Body of pancreas (tissue), 4 donors: ENCODE measurements at regions not wholly inside any gene's neighbourhood (a gene's known extent, or its start where the extent isn't known, plus 50 kb on each side); places are given as distances from the start of the nearest gene placed in this dataset.

ENCODE experiments used
- ATAC-seq: fragments of 150-250 bp; one replicate; pipeline ENCODE4 v1.9.1; 2016
- DNase-seq, 4 donors: peaks; one replicate each; pipeline ENCODE4 v3.0.0-alpha.2; 2019
- H3K27ac ChIP-seq, 4 donors: fragments of 200-600 bp; sonication (generic); 1 replicate in 3 of 4; 2 replicates in 1 of 4; pipeline versions ENCODE4 v1.5.1 to v1.6.1; 2016 to 2019; ENCODE audit warnings: mild to moderate bottlenecking in 1 of 4, mixed read lengths in 1 of 4, moderate library complexity in 1 of 4
- H3K27me3 ChIP-seq, 2 donors: fragments of 200-600 bp; sonication (generic); one replicate each; pipeline ENCODE4 v1.6.0; 2016; ENCODE audit warnings: mild to moderate bottlenecking in 1 of 2
- H3K36me3 ChIP-seq, 2 donors: fragments of 200-600 bp; sonication (generic); replicated peaks in 1 of 2; 2 replicates each; pipeline ENCODE4 v1.5.1; 2016; ENCODE audit warnings: low read depth in 2 of 2; ENCODE audit not compliant: insufficient read depth in 1 of 2
- H3K4me1 ChIP-seq: fragments of 200-600 bp; sonication (generic); one replicate; pipeline ENCODE4 v1.6.0; 2016
- H3K4me3 ChIP-seq, 2 donors: fragments of 200-600 bp; sonication (generic); 1 replicate in 1 of 2; 2 replicates in 1 of 2; pipeline ENCODE4 v1.5.1; 2016 to 2019
- H3K9me3 ChIP-seq, 3 donors: fragments of 200-600 bp; sonication (generic); 1 replicate in 2 of 3; 2 replicates in 1 of 3; pipeline ENCODE4 v1.5.1; 2016
- POLR2A ChIP-seq, 3 donors: fragments of 450-650 bp; IDR thresholded peaks; one replicate each; pipeline ENCODE4 v1.6.1; 2016; ENCODE audit warnings: antibody characterized with exemption in 3 of 3, mild to moderate bottlenecking in 2 of 3
- WGBS, 2 donors: methylation state at CpG; one replicate each; pipeline ENCODE4 v1.1.5; 2017; 5-methylcytosine and 5-hydroxymethylcytosine counted together
- intact Hi-C: fragments of 100-400 bp; cut with DNase I; formaldehyde crosslinking; loops from one replicate; pipeline ENCODE4 v1.15.1; 2023
- TF ChIP-seq, protein P1 (sequence below), 7 experiments: fragments of 450-650 bp in 4 of 7; fragments of 200-600 bp in 3 of 7; sonication (generic) in 3 of 7; IDR thresholded peaks; one replicate each; pipeline ENCODE4 v1.5.1; 2016 to 2019; ENCODE audit warnings: antibody characterized with exemption in 7 of 7

GRCh38 chr5:133718457-133718856 is 106.1 kb upstream of the FSTL4 start:
- H3K9me3 ChIP-seq, result peaks cover 0 to 4% (median 0%) of the 10 kb centered on the region in 3 donors
- no peak overlapping the region for H3K4me3 ChIP-seq
- DNase-seq (no peak), ATAC-seq (no peak)
- intact Hi-C loops, result no loop called here
- no peaks in the 10 kb centered on the region for H3K36me3 ChIP-seq
- H3K27me3 ChIP-seq, result no peaks in the 10 kb centered on the region
- TF ChIP-seq POLR2A (IDR thresholded peaks at IDR 0.05), result no peak
- TF ChIP-seq, protein P1, sequence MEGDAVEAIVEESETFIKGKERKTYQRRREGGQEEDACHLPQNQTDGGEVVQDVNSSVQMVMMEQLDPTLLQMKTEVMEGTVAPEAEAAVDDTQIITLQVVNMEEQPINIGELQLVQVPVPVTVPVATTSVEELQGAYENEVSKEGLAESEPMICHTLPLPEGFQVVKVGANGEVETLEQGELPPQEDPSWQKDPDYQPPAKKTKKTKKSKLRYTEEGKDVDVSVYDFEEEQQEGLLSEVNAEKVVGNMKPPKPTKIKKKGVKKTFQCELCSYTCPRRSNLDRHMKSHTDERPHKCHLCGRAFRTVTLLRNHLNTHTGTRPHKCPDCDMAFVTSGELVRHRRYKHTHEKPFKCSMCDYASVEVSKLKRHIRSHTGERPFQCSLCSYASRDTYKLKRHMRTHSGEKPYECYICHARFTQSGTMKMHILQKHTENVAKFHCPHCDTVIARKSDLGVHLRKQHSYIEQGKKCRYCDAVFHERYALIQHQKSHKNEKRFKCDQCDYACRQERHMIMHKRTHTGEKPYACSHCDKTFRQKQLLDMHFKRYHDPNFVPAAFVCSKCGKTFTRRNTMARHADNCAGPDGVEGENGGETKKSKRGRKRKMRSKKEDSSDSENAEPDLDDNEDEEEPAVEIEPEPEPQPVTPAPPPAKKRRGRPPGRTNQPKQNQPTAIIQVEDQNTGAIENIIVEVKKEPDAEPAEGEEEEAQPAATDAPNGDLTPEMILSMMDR (IDR thresholded peaks at IDR 0.05), result no peak
- no peaks in the 10 kb centered on the region for H3K4me1 ChIP-seq
- H3K27ac ChIP-seq, result no peak overlapping the region
- 70 to 76% methylated on average over 2 of the region's 2 CpGs for WGBS, 2 donors

GRCh38 chr5:133716532-133717183 is 104.3 kb upstream of the FSTL4 start:
- Histone ChIP-seq H3K27me3 (no peaks in the 10 kb centered on the region), H3K36me3 (no peaks in the 10 kb centered on the region), H3K9me3 (no peaks in the 10 kb centered on the region), H3K4me3 (no peak overlapping the region), H3K4me1 (no peaks in the 10 kb centered on the region), H3K27ac (no peak overlapping the region)
- TF ChIP-seq, protein P1 (IDR thresholded peaks at IDR 0.05), result no peak
- TF ChIP-seq POLR2A (IDR thresholded peaks at IDR 0.05), result no peak
- ATAC-seq (no peak), DNase-seq (no peak)
- intact Hi-C loops, result no loop called here
- 64 to 68% methylated on average over 4 of the region's 4 CpGs for WGBS, 2 donors

DNA sequence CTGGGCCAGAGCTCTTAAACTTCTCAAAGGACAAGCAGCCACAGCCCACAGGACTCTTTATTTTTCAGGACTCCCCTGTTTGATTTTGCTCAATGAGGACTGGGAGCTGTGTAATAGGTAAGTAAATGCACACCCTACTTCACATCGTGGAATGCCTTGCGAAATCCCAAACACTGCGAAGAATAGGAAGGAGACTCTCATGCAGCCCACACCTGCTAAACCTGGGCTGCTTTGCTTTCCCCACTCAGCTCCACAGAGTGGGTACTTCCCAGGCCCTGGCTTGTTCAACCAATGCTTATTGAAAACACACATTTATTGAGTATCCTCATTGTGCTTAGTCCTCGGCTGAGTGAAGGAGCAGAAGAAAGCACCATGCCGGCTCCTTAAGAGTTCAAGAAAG is 103.3 kb upstream of the FSTL4 start:
- H3K9me3 ChIP-seq, result no peaks in the 10 kb centered on the region

GRCh38 chr5:133715216-133715615 is 102.9 kb upstream of the FSTL4 start:
- Histone ChIP-seq H3K9me3 (no peaks in the 10 kb centered on the region), H3K36me3 (no peaks in the 10 kb centered on the region), H3K27ac (no peak overlapping the region), H3K4me1 (no peaks in the 10 kb centered on the region), H3K27me3 (no peaks in the 10 kb centered on the region), H3K4me3 (no peak overlapping the region)
- DNase-seq, result no peak
- no peak for TF ChIP-seq POLR2A (IDR thresholded peaks at IDR 0.05)
- TF ChIP-seq, protein P1 (IDR thresholded peaks at IDR 0.05), result no peak
- no peak for ATAC-seq
- intact Hi-C loops, result no loop called here

More for the DNA sequence above, 103.3 kb upstream of the FSTL4 start:
- TF ChIP-seq, protein P1 (IDR thresholded peaks at IDR 0.05), result no peak
- TF ChIP-seq POLR2A (IDR thresholded peaks at IDR 0.05), result no peak
- ATAC-seq (no peak), DNase-seq (no peak)
- H3K27ac ChIP-seq, result no peak overlapping the region
- 72 to 86% methylated on average over 5 of the region's 5 CpGs for WGBS, 2 donors
- H3K4me3 ChIP-seq, result no peak overlapping the region
- no peaks in the 10 kb centered on the region for H3K27me3 ChIP-seq
- H3K36me3 ChIP-seq, result no peaks in the 10 kb centered on the region
- H3K4me1 ChIP-seq, result no peaks in the 10 kb centered on the region
- intact Hi-C loops, result no loop called here
